IPS-18c (cell line): ENCODE measurements at regions not wholly inside any gene's neighbourhood (a gene's known extent, or its start where the extent isn't known, plus 50 kb on each side); places are given as distances from the start of the nearest gene placed in this dataset.

Experiments used
- H3K4me3 ChIP-seq: 2 replicates; pipeline ENCODE4 v1.7.0; 2013; ENCODE audit warnings: low read depth, mild to moderate bottlenecking, low read length, moderate library complexity; ENCODE audit not compliant: insufficient read depth
- H3K9me3 ChIP-seq: one replicate; pipeline ENCODE4 v1.6.1; 2013; ENCODE audit warnings: mild to moderate bottlenecking, low read length, moderate library complexity; ENCODE audit not compliant: control insufficient read depth, insufficient read depth

DNA sequence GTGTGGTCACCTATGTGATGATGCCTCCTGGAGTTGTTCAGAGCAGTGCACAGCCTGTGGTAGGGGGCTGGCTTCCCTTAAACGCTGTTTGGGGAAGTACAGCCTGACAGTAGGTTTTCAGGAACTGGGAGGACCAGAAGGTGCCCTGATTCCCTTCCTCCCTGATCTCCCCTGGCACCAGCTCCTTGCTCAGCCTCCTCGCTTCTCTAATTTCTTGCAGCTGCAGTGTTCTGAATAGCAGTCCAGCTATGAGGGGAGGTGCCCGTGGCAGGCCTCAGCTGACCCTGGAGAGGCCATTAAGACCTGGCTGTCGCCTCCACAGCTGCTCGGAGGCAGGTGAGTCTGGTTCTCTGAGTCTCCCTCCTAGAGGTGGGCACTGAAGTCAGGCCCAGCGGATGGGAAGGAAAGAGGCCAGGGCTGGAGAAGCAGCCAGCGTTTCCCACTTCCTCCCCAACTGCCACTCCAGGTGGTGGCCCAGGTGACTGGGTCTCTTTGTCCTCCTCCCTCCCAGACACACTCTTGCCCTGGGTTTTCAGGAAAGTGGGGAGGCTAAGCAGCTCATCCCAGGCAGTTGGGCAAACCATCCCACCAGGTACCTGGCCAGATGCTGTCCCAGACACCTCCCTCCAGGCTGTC lies 52.0 kb upstream of the RPL11 start:
- Histone ChIP-seq H3K9me3 (no peaks in the 10 kb centered on the region), H3K4me3 (no peak overlapping the region)

GRCh38 chr1:23638786-23639241 lies 52.8 kb upstream of the RPL11 start:
- no peak overlapping the region for H3K4me3 ChIP-seq
- H3K9me3 ChIP-seq, result no peaks in the 10 kb centered on the region

DNA sequence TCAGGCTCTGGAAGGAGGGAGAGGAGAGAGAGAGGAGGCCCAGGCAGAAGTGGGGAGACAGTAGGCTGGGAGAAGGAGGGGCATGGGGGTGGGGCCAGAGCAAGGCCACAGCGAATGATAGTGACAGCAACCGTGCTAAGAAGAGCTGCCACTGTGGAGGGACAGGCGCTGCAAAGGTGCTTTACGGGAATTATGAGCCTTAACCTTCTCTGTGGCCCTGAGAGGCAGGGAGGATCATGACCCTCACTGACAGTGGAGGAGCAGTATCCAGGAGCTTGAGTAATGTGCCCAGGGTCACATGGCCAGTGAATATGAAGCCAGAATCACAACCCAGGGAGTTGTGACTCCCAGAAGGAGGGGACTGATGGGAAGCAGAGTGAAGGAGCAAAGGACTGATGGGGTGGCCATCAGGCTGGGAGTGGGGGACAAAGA lies 53.4 kb upstream of the RPL11 start:
- Histone ChIP-seq H3K9me3 (no peaks in the 10 kb centered on the region), H3K4me3 (no peak overlapping the region)

DNA sequence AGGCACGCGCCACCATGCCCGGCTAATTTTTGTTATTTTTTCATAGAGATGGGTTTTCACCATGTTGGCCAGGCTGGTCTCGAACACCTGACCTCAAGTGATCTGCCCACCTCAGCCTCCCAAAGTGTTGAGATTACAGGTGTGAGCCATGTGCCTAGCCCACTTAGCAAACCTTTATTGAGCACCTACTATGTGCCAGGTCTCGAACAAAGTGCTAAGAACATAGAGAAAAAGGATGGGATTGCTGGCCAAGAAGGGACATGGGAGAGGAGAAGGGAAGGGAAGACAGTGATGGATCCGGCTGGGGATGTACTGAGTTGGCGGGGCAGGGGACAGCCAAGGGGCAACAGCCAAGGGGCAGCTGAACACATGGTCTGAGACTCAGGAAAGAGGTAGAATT lies 55.6 kb upstream of the RPL11 start:
- Histone ChIP-seq H3K4me3 (no peak overlapping the region), H3K9me3 (no peaks in the 10 kb centered on the region)

GRCh38 chr1:23634840-23635651 lies 56.6 kb upstream of the RPL11 start:
- no peak overlapping the region for H3K4me3 ChIP-seq
- H3K9me3 ChIP-seq, result no peaks in the 10 kb centered on the region

GRCh38 chr1:23634518-23634839 lies 57.1 kb upstream of the RPL11 start:
- Histone ChIP-seq H3K9me3 (no peaks in the 10 kb centered on the region), H3K4me3 (no peak overlapping the region)

- no peaks in the 10 kb centered on the region for H3K9me3 ChIP-seq
These were observed 59.0 kb upstream of the RPL11 start for GRCh38 chr1:23632479-23633160.

GRCh38 chr1:23629708-23630290 lies 61.8 kb upstream of the RPL11 start:
- H3K4me3 ChIP-seq, result no peak overlapping the region
- no peaks in the 10 kb centered on the region for H3K9me3 ChIP-seq

More at GRCh38 chr1:23632479-23633160, 59.0 kb upstream of the RPL11 start:
- no peak overlapping the region for H3K4me3 ChIP-seq

DNA sequence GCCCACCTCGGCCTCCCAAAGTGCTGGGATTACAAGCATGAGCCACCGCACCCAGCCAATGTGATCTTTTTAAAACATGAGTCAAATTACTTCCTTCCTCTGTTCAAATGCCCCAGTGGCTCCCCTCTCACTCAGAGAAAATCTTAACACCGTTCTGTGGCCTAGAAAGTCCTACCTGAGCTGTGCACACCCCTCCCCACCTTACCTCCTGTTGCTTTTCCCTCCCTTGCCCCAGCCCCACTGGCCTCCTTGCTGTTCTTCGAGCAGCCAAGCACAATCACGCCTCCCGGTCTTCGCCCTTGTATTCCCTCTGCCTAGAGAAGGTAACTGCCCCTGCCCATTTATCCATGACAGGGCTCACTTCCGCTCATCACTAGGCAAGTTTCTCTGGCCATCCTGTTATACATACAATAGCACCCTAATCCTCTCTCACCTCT lies 62.6 kb upstream of the RPL11 start:
- Histone ChIP-seq H3K9me3 (no peaks in the 10 kb centered on the region), H3K4me3 (no peak overlapping the region)

DNA sequence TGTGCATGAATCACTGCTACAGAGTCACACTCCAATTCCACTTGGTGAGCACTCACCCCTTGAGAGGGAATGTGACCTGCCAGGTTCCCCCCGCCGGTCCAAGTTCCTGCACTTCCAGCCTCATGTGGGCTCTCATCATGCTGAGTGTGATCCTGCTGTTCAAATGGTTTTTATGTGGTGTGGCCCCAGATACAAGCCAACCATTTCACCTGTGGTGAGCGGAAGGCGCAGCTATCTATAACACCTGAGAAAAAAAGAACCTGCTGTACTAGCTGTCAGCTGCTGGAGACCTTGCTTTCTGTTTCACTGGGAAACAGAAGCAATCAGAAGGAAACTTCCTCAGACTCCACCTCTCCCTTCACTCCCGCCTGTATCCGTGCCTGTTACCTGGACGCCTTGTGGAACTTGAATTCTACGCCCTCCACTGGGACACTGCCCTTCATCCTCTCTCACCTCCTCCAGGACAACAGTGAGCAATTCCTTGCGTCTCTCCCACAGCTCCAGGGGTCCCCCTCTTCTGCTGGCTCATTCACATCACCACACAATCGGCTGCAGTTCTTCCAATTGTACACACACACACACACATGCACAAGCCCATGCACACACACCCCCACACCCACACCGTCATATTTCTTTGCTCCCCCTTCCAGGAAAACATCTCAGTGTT lies 64.4 kb upstream of the RPL11 start:
- no peak overlapping the region for H3K4me3 ChIP-seq

GRCh38 chr1:23625929-23626535 lies 65.6 kb upstream of the RPL11 start:
- H3K9me3 ChIP-seq, result no peaks in the 10 kb centered on the region
- H3K4me3 ChIP-seq, result no peak overlapping the region

More for the DNA sequence above, 64.4 kb upstream of the RPL11 start:
- H3K9me3 ChIP-seq, result no peaks in the 10 kb centered on the region

GRCh38 chr1:23625459-23625858 lies 66.1 kb upstream of the RPL11 start:
- H3K4me3 ChIP-seq, result no peak overlapping the region
- no peaks in the 10 kb centered on the region for H3K9me3 ChIP-seq

DNA sequence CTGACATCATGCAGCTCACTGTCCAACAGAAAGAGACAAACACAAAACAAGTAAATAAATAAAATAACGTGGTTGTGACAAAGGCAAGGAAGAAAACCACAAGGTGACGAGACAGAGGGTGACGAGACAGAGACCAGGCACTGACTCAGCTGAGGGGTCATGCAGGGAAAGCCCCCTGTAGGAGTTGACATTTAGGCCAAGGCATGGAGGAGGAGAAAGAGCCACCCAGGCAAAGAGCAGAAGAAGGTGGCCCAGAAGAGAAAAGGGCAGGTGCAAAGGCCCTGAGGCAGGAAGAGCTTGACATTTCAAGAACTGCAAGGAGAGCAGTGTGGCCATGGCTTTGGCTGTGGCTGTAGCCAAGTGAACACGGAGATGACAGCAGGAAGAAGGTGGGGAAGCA lies 65.1 kb upstream of the ID3 start:
- H3K9me3 ChIP-seq, result no peaks in the 10 kb centered on the region
- no peak overlapping the region for H3K4me3 ChIP-seq

GRCh38 chr1:23622284-23622683 lies 63.0 kb upstream of the ID3 start:
- H3K9me3 ChIP-seq, result no peaks in the 10 kb centered on the region
- H3K4me3 ChIP-seq, result no peak overlapping the region

GRCh38 chr1:23620605-23621004 lies 61.3 kb upstream of the ID3 start:
- Histone ChIP-seq H3K9me3 (no peaks in the 10 kb centered on the region), H3K4me3 (no peak overlapping the region)

DNA sequence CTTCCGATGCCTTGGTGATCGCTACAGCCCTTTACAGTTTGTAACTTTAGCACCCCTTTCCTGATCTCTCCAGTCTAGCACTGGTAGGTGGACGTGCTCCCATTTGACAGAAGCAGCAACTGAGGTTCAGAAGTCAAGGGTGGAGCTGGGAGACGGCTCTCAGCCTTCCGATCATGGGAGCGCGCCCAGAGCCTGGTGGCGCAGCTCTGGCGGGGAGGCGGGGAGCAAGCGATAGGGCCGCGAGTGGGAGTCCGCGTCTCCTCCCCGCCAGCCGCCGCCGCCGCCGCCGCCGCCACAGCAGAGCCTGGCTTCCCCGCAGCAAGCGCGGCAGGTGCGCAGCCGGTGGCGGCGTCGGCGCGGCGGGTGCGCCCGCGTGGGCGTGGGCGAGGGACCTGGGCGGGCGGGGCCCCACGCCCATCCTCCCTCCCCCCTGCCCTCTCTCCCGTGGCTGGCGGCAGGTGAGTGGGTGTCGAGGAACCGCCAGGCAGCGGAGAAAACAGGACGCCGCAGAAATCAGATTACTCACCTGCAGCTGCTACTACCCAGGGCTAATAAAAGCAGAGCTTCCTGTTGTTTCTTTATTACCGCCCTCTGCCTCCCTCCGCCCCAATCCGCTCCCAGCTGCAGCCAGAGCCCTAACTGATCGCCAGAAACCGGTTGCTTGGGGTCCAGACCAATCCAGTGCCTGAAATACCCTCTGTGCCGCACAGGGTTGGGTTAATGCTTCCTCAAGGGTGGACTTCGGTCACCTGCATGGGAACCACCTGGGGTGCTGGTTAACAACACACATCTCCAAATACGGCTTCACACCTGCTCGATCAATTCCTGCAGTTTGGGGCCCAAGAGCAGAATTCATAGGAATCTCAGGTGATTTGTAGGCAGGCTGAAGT lies 60.2 kb upstream of the ID3 start:
- no peaks in the 10 kb centered on the region for H3K9me3 ChIP-seq
- H3K4me3 ChIP-seq, result peak overlapping the region; percentile 36
